ENCODE measurements at regions not wholly inside any gene's neighbourhood (a gene's known extent, or its start where the extent isn't known, plus 50 kb on each side); places are given as distances from the start of the nearest gene placed in this dataset.

- no peaks in the 10 kb centered on the region for H3K4me1 ChIP-seq
- no peaks in the 10 kb centered on the region for H3K27me3 ChIP-seq
- intact Hi-C loops (cut with DNase I; ENCODE audit: low total_unique reads): no loop called here
- H3K4me3 ChIP-seq: no peak overlapping the region
- DNase-seq: no peak
- no peaks in the 10 kb centered on the region for H3K9me3 ChIP-seq
- WGBS, 2 donors: 69 to 83% methylated on average over 2 of the region's 2 CpGs
- TF ChIP-seq POLR2A (IDR thresholded peaks at IDR 0.05): no peak
- TF ChIP-seq CTCF (IDR thresholded peaks at IDR 0.05): no peak
- no peaks in the 10 kb centered on the region for H3K36me3 ChIP-seq (ENCODE audit: low read depth, missing control alignments)
- H3K27ac ChIP-seq: no peak overlapping the region
Observed at GRCh38 chr3:6512172-6512800, 348.6 kb upstream of the GRM7 start.

- no peaks in the 10 kb centered on the region for H3K27me3 ChIP-seq
- H3K27ac ChIP-seq: no peak overlapping the region
- H3K4me1 ChIP-seq: no peaks in the 10 kb centered on the region
- intact Hi-C loops (cut with DNase I; ENCODE audit: low total_unique reads): no loop called here
- no peaks in the 10 kb centered on the region for H3K36me3 ChIP-seq (ENCODE audit: low read depth, missing control alignments)
- no peak overlapping the region for H3K4me3 ChIP-seq
- no peak for DNase-seq
- TF ChIP-seq POLR2A (IDR thresholded peaks at IDR 0.05) (no peak), CTCF (IDR thresholded peaks at IDR 0.05) (no peak)
- no peaks in the 10 kb centered on the region for H3K9me3 ChIP-seq
Observed at GRCh38 chr3:6516143-6516542, 344.8 kb upstream of the GRM7 start.

GRCh38 chr3:6516694-6517093 lies 344.2 kb upstream of the GRM7 start:
- intact Hi-C loops (cut with DNase I; ENCODE audit: low total_unique reads): no loop called here

GRCh38 chr3:6518709-6519345 lies 342.1 kb upstream of the GRM7 start:
- 58 to 70% methylated on average over 6 of the region's 6 CpGs for WGBS, 2 donors

More at GRCh38 chr3:6516694-6517093, 344.2 kb upstream of the GRM7 start:
- Histone ChIP-seq H3K27me3 (no peaks in the 10 kb centered on the region), H3K4me1 (no peaks in the 10 kb centered on the region), H3K4me3 (no peak overlapping the region), H3K9me3 (no peaks in the 10 kb centered on the region), H3K36me3 (ENCODE audit: low read depth, missing control alignments) (no peaks in the 10 kb centered on the region), H3K27ac (no peak overlapping the region)
- no peak for DNase-seq
- WGBS, 2 donors: 64 to 69% methylated on average over 2 of the region's 2 CpGs
- TF ChIP-seq CTCF (IDR thresholded peaks at IDR 0.05) (no peak), POLR2A (IDR thresholded peaks at IDR 0.05) (no peak)

More at GRCh38 chr3:6518709-6519345, 342.1 kb upstream of the GRM7 start:
- H3K4me3 ChIP-seq: no peak overlapping the region
- intact Hi-C loops (cut with DNase I; ENCODE audit: low total_unique reads): no loop called here
- TF ChIP-seq POLR2A (IDR thresholded peaks at IDR 0.05) (no peak), CTCF (IDR thresholded peaks at IDR 0.05) (no peak)
- DNase-seq: no peak
- no peaks in the 10 kb centered on the region for H3K36me3 ChIP-seq (ENCODE audit: low read depth, missing control alignments)
- no peak overlapping the region for H3K27ac ChIP-seq
- no peaks in the 10 kb centered on the region for H3K9me3 ChIP-seq
- H3K27me3 ChIP-seq: no peaks in the 10 kb centered on the region
- H3K4me1 ChIP-seq: no peaks in the 10 kb centered on the region

Measured in testis (tissue), 2 donors.